ENCODE measurements at regions not wholly inside any gene's neighbourhood (a gene's known extent, or its start where the extent isn't known, plus 50 kb on each side); places are given as distances from the start of the nearest gene placed in this dataset.
"Not testable (repeated sequence)": the region's sequence is repeated elsewhere in the genome, so short reads cannot be mapped to it uniquely, and the experiment has no call there.

DNA sequence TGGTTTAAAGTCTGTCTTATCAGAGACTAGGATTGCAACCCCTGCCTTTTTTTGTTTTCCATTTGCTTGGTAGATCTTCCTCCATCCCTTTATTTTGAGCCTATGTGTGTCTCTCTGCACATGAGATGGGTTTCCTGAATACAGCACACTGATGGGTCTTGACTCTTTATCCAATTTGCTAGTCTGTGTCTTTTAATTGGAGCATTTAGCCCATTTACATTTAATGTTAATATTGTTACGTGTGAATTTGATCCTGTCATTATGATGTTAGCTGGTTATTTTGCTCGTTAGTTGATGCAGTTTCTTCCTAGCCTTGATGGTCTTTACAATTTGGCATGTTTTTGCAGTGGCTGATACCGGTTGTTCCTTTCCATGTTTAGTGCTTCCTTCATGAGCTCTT is 344.0 kb downstream of the ABCC12 start:
- TF ChIP-seq CTCF, POLR2A (IDR thresholded peaks at IDR 0.05): not testable (repeated sequence)
